Parathyroid adenoma (tissue), 2 donors: ENCODE measurements at regions not wholly inside any gene's neighbourhood (a gene's known extent, or its start where the extent isn't known, plus 50 kb on each side); places are given as distances from the start of the nearest gene placed in this dataset.

Source experiments
- H2AFZ ChIP-seq: fragments of 300-600 bp; sonication (generic); one replicate; pipeline ENCODE4 v1.7.0; 2017; ENCODE audit warnings: antibody characterized with exemption, mild to moderate bottlenecking
- H3K27ac ChIP-seq: fragments of 300-600 bp; sonication (generic); one replicate; pipeline ENCODE4 v1.7.0; 2017
- H3K27me3 ChIP-seq: fragments of 300-600 bp; sonication (generic); one replicate; pipeline ENCODE4 v1.7.0; 2017; ENCODE audit warnings: low read length; ENCODE audit not compliant: control insufficient read depth, insufficient read depth
- H3K36me3 ChIP-seq: fragments of 300-600 bp; sonication (generic); one replicate; pipeline ENCODE4 v1.7.0; 2017; ENCODE audit warnings: low read length; ENCODE audit not compliant: control insufficient read depth, insufficient read depth
- H3K4me1 ChIP-seq: fragments of 300-600 bp; sonication (generic); one replicate; pipeline ENCODE4 v1.7.0; 2017; ENCODE audit warnings: control low read depth
- H3K4me2 ChIP-seq: fragments of 300-600 bp; sonication (generic); one replicate; pipeline ENCODE4 v1.7.0; 2017; ENCODE audit warnings: low read length
- H3K4me3 ChIP-seq: fragments of 300-600 bp; sonication (generic); one replicate; pipeline ENCODE4 v1.7.0; 2017; ENCODE audit warnings: low read depth, low read length
- H3K79me2 ChIP-seq: fragments of 300-600 bp; sonication (generic); one replicate; pipeline ENCODE4 v1.7.0; 2017; ENCODE audit warnings: control low read depth
- H3K9ac ChIP-seq: fragments of 300-600 bp; sonication (generic); one replicate; pipeline ENCODE4 v1.7.0; 2017; ENCODE audit warnings: mild to moderate bottlenecking
- H3K9me3 ChIP-seq: fragments of 300-600 bp; sonication (generic); one replicate; pipeline ENCODE4 v1.7.0; 2017; ENCODE audit warnings: low read length; ENCODE audit not compliant: control insufficient read depth
- CTCF ChIP-seq: fragments of 300-600 bp; sonication (generic); IDR thresholded peaks from one replicate; pipeline ENCODE4 v1.7.0; 2017; ENCODE audit warnings: antibody characterized with exemption, mild to moderate bottlenecking
- donor health status: primary hyperparathyroidism.

GRCh38 chr15:96410175-96411055, 79.9 kb downstream of the NR2F2 start:
- Histone ChIP-seq H3K4me2 (no peak overlapping the region), H3K27ac (no peak overlapping the region), H3K4me1 (no peaks in the 10 kb centered on the region), H3K27me3 (peaks cover 8% of the 10 kb centered on the region), H3K36me3 (no peaks in the 10 kb centered on the region), H3K9ac (no peak overlapping the region), H3K79me2 (no peaks in the 10 kb centered on the region), H2AFZ (no peak overlapping the region), H3K4me3 (no peak overlapping the region), H3K9me3 (no peaks in the 10 kb centered on the region)
- no peak for TF ChIP-seq CTCF

- Histone ChIP-seq H3K79me2 (no peaks in the 10 kb centered on the region), H3K4me3 (no peak overlapping the region), H3K4me1 (no peaks in the 10 kb centered on the region), H3K36me3 (no peaks in the 10 kb centered on the region), H3K9me3 (no peaks in the 10 kb centered on the region), H3K27me3 (peaks cover 8% of the 10 kb centered on the region), H3K27ac (no peak overlapping the region), H3K9ac (no peak overlapping the region), H2AFZ (no peak overlapping the region), H3K4me2 (no peak overlapping the region)
- no peak for TF ChIP-seq CTCF
These were observed 80.8 kb downstream of the NR2F2 start for GRCh38 chr15:96411056-96412031.

GRCh38 chr15:96412045-96412905, 81.8 kb downstream of the NR2F2 start:
- Histone ChIP-seq H3K4me2 (no peak overlapping the region), H3K27me3 (peaks cover 14% of the 10 kb centered on the region), H2AFZ (no peak overlapping the region), H3K4me3 (no peak overlapping the region), H3K27ac (no peak overlapping the region), H3K79me2 (no peaks in the 10 kb centered on the region), H3K9me3 (no peaks in the 10 kb centered on the region), H3K4me1 (no peaks in the 10 kb centered on the region), H3K36me3 (no peaks in the 10 kb centered on the region), H3K9ac (no peak overlapping the region)
- no peak for TF ChIP-seq CTCF

GRCh38 chr15:96412906-96413231, 82.4 kb downstream of the NR2F2 start:
- Histone ChIP-seq H3K79me2 (no peaks in the 10 kb centered on the region), H3K9ac (no peak overlapping the region), H3K4me2 (no peak overlapping the region), H3K4me3 (no peak overlapping the region), H3K4me1 (no peaks in the 10 kb centered on the region), H3K27ac (no peak overlapping the region), H3K9me3 (no peaks in the 10 kb centered on the region), H3K27me3 (peaks cover 14% of the 10 kb centered on the region), H2AFZ (no peak overlapping the region), H3K36me3 (no peaks in the 10 kb centered on the region)
- TF ChIP-seq CTCF = no peak
